HG03060 (cell line): ENCODE measurements at regions not wholly inside any gene's neighbourhood (a gene's known extent, or its start where the extent isn't known, plus 50 kb on each side); places are given as distances from the start of the nearest gene placed in this dataset.
"Not testable (repeated sequence)": the region's sequence is repeated elsewhere in the genome, so short reads cannot be mapped to it uniquely, and the experiment has no call there.

Source experiments
- ATAC-seq: cut with Tn5 transposase; IDR thresholded peaks from one replicate; pipeline ENCODE4 v1.9.1; 2021; ENCODE audit warnings: low read depth, moderate number of reproducible peaks; ENCODE audit not compliant: unreplicated experiment

- no peak for ATAC-seq
Measured at GRCh38 chr15:53046153-53046790, 256.1 kb upstream of the ONECUT1 start.

- ATAC-seq = no peak
Measured at GRCh38 chr15:53038655-53038941, 248.5 kb upstream of the ONECUT1 start.

GRCh38 chr15:53037904-53038654 is 247.9 kb upstream of the ONECUT1 start:
- ATAC-seq = no peak

GRCh38 chr15:53036641-53037040 is 246.5 kb upstream of the ONECUT1 start:
- no peak for ATAC-seq

GRCh38 chr15:53034767-53035245 is 244.7 kb upstream of the ONECUT1 start:
- no peak for ATAC-seq

GRCh38 chr15:53033709-53034108 is 243.6 kb upstream of the ONECUT1 start:
- no peak for ATAC-seq

GRCh38 chr15:53031469-53031868 is 241.3 kb upstream of the ONECUT1 start:
- no peak for ATAC-seq

- ATAC-seq = no peak
Measured at GRCh38 chr15:53022788-53023187, 232.7 kb upstream of the ONECUT1 start.

- ATAC-seq = no peak
Measured at GRCh38 chr15:53013329-53013728, 223.2 kb upstream of the ONECUT1 start.

- ATAC-seq = not testable (repeated sequence)
Measured at GRCh38 chr15:53011779-53012178, 221.6 kb upstream of the ONECUT1 start.

- ATAC-seq = no peak
Measured at GRCh38 chr15:53009093-53009492, 219.0 kb upstream of the ONECUT1 start.

GRCh38 chr15:53000409-53000808 is 210.3 kb upstream of the ONECUT1 start:
- ATAC-seq = no peak

- no peak for ATAC-seq
Measured at GRCh38 chr15:52997123-52997522, 207.0 kb upstream of the ONECUT1 start.

- no peak for ATAC-seq
Measured at GRCh38 chr15:52994290-52994689, 204.2 kb upstream of the ONECUT1 start.

GRCh38 chr15:52984507-52984906 is 194.4 kb upstream of the ONECUT1 start:
- ATAC-seq = no peak

- no peak for ATAC-seq
Measured at GRCh38 chr15:52980446-52980845, 190.3 kb upstream of the ONECUT1 start.

- ATAC-seq = no peak
Measured at GRCh38 chr15:52976516-52977075, 186.5 kb upstream of the ONECUT1 start.

GRCh38 chr15:52975941-52976449 is 185.9 kb upstream of the ONECUT1 start:
- no peak for ATAC-seq

- no peak for ATAC-seq
Measured at GRCh38 chr15:52963865-52964264, 173.7 kb upstream of the ONECUT1 start.

- no peak for ATAC-seq
Measured at GRCh38 chr15:52960283-52960682, 170.1 kb upstream of the ONECUT1 start.

- ATAC-seq = no peak
Measured at GRCh38 chr15:52943746-52944145, 153.6 kb upstream of the ONECUT1 start.

- ATAC-seq = no peak
Measured at GRCh38 chr15:52936489-52936888, 146.4 kb upstream of the ONECUT1 start.
